ENCODE measurements at regions not wholly inside any gene's neighbourhood (a gene's known extent, or its start where the extent isn't known, plus 50 kb on each side); places are given as distances from the start of the nearest gene placed in this dataset.
A peak's percentile ranks its signal among the peaks of the same experiment; 100 is the strongest.

DNA sequence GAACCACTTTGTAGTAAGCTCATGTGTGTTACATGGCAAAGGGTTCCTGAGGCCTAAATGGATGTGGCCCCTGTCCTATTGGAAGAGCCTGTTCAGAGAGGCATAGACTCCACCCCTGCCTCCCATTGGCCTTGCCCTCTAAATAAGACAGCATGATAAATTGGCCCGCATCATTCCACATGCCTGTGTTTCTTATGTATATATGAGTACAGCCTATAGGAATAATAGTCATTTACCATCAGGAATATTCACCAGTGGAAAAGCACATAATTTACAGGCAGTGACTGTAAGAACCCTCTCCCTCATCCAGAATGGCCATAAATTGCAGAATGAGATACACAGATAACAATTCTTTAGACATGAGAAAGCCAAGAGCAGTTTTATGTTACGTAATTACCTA is 519.5 kb upstream of the DAB1 start:
- Histone ChIP-seq H3K27ac (no peak overlapping the region), H3K4me3 (no peak overlapping the region), H3K4me1 (no peaks in the 10 kb centered on the region), H3K36me3 (no peaks in the 10 kb centered on the region), H3K9me3 (no peaks in the 10 kb centered on the region), H3K27me3 (no peaks in the 10 kb centered on the region)
- TF ChIP-seq, protein P1, sequence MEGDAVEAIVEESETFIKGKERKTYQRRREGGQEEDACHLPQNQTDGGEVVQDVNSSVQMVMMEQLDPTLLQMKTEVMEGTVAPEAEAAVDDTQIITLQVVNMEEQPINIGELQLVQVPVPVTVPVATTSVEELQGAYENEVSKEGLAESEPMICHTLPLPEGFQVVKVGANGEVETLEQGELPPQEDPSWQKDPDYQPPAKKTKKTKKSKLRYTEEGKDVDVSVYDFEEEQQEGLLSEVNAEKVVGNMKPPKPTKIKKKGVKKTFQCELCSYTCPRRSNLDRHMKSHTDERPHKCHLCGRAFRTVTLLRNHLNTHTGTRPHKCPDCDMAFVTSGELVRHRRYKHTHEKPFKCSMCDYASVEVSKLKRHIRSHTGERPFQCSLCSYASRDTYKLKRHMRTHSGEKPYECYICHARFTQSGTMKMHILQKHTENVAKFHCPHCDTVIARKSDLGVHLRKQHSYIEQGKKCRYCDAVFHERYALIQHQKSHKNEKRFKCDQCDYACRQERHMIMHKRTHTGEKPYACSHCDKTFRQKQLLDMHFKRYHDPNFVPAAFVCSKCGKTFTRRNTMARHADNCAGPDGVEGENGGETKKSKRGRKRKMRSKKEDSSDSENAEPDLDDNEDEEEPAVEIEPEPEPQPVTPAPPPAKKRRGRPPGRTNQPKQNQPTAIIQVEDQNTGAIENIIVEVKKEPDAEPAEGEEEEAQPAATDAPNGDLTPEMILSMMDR (IDR thresholded peaks at IDR 0.05): no peak
- no peak for TF ChIP-seq POLR2A (IDR thresholded peaks at IDR 0.05)
- DNase-seq: no peak

DNA sequence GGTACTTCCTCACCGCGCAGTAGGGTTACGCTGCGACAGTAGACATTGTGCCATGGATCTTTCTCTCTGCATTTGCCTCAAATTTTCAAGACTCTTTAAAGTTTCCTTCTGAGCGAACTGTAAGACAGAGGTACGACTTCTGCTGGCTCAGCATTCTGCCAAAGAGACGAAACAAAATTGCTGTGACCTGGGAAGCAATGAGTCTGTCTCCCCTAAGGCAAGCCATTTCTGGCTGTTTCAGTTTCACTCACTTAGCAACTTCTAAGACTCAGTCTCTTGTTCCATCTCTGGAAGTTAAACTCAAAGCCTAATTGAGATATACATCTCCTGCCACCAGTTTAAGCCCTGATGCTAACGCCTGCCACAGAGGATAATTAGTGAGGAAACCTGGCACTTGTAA is 510.9 kb upstream of the DAB1 start:
- H3K9me3 ChIP-seq: no peaks in the 10 kb centered on the region
- no peak for TF ChIP-seq POLR2A (IDR thresholded peaks at IDR 0.05)
- TF ChIP-seq, protein P1 (IDR thresholded peaks at IDR 0.05): no peak
- no peaks in the 10 kb centered on the region for H3K27me3 ChIP-seq
- no peak overlapping the region for H3K27ac ChIP-seq
- H3K4me3 ChIP-seq: no peak overlapping the region
- H3K36me3 ChIP-seq: no peaks in the 10 kb centered on the region
- no peaks in the 10 kb centered on the region for H3K4me1 ChIP-seq
- no peak for DNase-seq

DNA sequence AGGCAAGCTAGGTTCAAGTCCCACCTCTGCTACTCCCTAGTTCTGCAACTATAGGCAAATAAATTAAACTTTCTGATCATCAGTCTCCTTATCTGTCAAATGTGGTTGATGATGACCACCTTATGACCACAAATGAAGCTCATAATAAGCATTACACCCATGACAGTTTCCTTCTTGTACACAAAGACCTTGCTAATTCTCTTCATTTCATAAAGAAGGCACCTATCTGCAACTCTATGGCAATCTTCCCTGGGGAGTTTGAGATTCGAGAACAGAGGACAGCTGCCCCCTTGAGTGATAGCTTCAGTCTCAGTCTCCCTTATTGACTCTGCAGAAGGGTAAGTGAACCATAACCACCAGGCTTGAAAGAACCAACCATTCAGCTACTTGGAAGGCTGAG is 503.1 kb upstream of the DAB1 start:
- TF ChIP-seq, protein P1 (IDR thresholded peaks at IDR 0.05): no peak
- no peak for TF ChIP-seq POLR2A (IDR thresholded peaks at IDR 0.05)
- H3K27me3 ChIP-seq: no peaks in the 10 kb centered on the region
- no peak overlapping the region for H3K27ac ChIP-seq
- H3K9me3 ChIP-seq: no peaks in the 10 kb centered on the region
- H3K4me1 ChIP-seq: no peaks in the 10 kb centered on the region
- no peak for DNase-seq
- no peaks in the 10 kb centered on the region for H3K36me3 ChIP-seq
- H3K4me3 ChIP-seq: no peak overlapping the region

DNA sequence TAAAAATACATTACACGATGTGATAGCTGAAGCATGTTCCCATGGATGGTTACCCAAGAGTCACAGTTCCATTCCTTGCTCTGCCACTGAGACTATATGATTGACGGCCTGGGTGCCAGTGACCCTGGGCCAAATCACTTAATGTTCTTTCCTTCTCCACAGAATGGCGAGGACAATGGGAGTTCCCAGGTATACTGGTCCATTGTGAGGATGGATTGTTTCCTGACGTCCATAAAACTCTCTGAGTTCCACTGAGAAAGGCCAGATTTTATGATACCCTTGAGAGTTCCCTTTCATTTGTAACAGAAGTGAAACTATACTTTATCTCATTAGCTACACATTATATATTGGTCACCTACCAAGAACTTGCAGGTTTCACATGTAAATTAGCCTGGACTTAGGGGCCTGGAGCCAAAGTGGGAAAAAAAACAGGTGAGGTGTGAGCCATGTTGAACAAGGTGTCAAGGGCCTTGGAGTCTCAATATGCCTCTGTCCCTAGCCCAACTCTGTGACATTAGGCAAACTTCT is 502.2 kb upstream of the DAB1 start:
- Histone ChIP-seq H3K4me3 (no peak overlapping the region), H3K36me3 (no peaks in the 10 kb centered on the region), H3K27me3 (no peaks in the 10 kb centered on the region), H3K27ac (no peak overlapping the region), H3K4me1 (no peaks in the 10 kb centered on the region), H3K9me3 (no peaks in the 10 kb centered on the region)
- DNase-seq: peak in 1 of 3 donors; percentile 46
- TF ChIP-seq POLR2A (IDR thresholded peaks at IDR 0.05): no peak
- TF ChIP-seq, protein P1 (IDR thresholded peaks at IDR 0.05): no peak

DNA sequence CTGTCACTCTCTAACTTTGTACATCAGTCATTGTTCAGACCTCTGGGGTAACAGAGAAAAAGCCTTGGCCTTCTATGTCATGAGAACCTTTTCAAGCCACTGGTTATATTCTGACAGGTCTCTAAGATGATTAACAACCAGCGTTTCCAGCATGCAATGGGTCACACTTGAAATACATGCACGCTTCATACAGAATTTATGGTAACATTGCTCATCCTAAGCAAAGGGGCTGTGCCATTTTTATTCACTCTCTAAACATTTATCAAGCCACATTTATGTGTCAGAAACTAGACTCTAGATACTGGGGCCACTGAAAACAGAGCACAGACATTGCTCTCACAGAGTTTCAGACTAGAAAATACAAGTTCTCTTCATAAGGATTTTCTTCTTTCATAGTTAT is 501.4 kb upstream of the DAB1 start:
- H3K9me3 ChIP-seq: no peaks in the 10 kb centered on the region
- no peak for DNase-seq
- H3K27ac ChIP-seq: no peak overlapping the region
- TF ChIP-seq, protein P1 (IDR thresholded peaks at IDR 0.05): no peak
- TF ChIP-seq POLR2A (IDR thresholded peaks at IDR 0.05): no peak
- no peaks in the 10 kb centered on the region for H3K27me3 ChIP-seq
- no peak overlapping the region for H3K4me3 ChIP-seq
- H3K4me1 ChIP-seq: no peaks in the 10 kb centered on the region
- H3K36me3 ChIP-seq: no peaks in the 10 kb centered on the region

DNA sequence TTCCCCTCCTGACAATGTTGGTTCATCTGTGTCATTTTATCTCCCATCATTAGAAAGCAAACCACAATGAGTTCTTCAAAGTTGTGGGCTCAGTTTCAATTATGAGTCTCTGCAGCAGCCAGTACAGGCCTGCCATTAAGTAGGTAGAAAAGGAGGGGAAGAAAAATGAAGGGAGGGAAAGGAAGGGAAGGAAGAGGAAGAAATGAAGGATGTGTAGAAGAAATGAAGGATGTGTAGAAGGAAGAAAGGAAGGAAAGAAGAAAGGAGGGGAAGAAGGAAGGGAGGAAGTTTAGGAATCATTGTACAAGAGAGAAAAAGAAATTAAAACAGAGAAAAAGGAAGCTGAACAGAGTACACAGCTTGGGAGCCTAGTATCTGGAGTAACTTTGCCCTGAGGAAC is 498.3 kb upstream of the DAB1 start:
- Histone ChIP-seq H3K4me3 (no peak overlapping the region), H3K4me1 (no peaks in the 10 kb centered on the region), H3K36me3 (no peaks in the 10 kb centered on the region), H3K27ac (no peak overlapping the region), H3K9me3 (no peaks in the 10 kb centered on the region), H3K27me3 (no peaks in the 10 kb centered on the region)
- TF ChIP-seq POLR2A (IDR thresholded peaks at IDR 0.05): no peak
- TF ChIP-seq, protein P1 (IDR thresholded peaks at IDR 0.05): no peak
- no peak for DNase-seq

Measured in Peyer's patch (tissue), 4 donors.